ENCODE measurements at regions not wholly inside any gene's neighbourhood (a gene's known extent, or its start where the extent isn't known, plus 50 kb on each side); places are given as distances from the start of the nearest gene placed in this dataset.

- no peak for TF ChIP-seq POLR2A (IDR thresholded peaks at IDR 0.05)
- no peak for TF ChIP-seq CTCF (IDR thresholded peaks at IDR 0.05)
- TF ChIP-seq EP300 (IDR thresholded peaks at IDR 0.05) = no peak
- no peak for TF ChIP-seq POLR2AphosphoS5 (IDR thresholded peaks at IDR 0.05)
These were observed 72.4 kb upstream of the CACHD1 start for GRCh38 chr1:64397541-64397940.

All from upper lobe of left lung (tissue), 4 donors.